ENCODE measurements at regions not wholly inside any gene's neighbourhood (a gene's known extent, or its start where the extent isn't known, plus 50 kb on each side); places are given as distances from the start of the nearest gene placed in this dataset.

GRCh38 chr4:37023996-37024395 is 220.5 kb upstream of the NWD2 start:
- Histone ChIP-seq H3K4me3 (no peak overlapping the region), H3K27me3 (no peaks in the 10 kb centered on the region), H3K36me3 (no peaks in the 10 kb centered on the region), H3K9me3 (peaks cover 0 to 7% (median 0%) of the 10 kb centered on the region in 3 donors), H3K4me1 (no peaks in the 10 kb centered on the region), H3K27ac (no peak overlapping the region)
- ATAC-seq, result no peak
- TF ChIP-seq CTCF (IDR thresholded peaks at IDR 0.05) (no peak), POLR2AphosphoS5 (IDR thresholded peaks at IDR 0.05) (no peak), POLR2A (IDR thresholded peaks at IDR 0.05) (no peak), EP300 (IDR thresholded peaks at IDR 0.05) (no peak)

- no peaks in the 10 kb centered on the region for H3K36me3 ChIP-seq
- WGBS, 2 donors (ENCODE audit: low coverage in 1 of 2), result 53 to 66% methylated on average over 3 of the region's 3 CpGs
- H3K27me3 ChIP-seq, result no peaks in the 10 kb centered on the region
- H3K9me3 ChIP-seq, result no peaks in the 10 kb centered on the region
- no peaks in the 10 kb centered on the region for H3K4me1 ChIP-seq
- no peak overlapping the region for H3K27ac ChIP-seq
- H3K4me3 ChIP-seq, result no peak overlapping the region
- no peak for TF ChIP-seq EP300 (IDR thresholded peaks at IDR 0.05)
- TF ChIP-seq POLR2A (IDR thresholded peaks at IDR 0.05), result no peak
- no peak for TF ChIP-seq CTCF (IDR thresholded peaks at IDR 0.05)
- no peak for TF ChIP-seq POLR2AphosphoS5 (IDR thresholded peaks at IDR 0.05)
- no peak for ATAC-seq
These were observed 203.7 kb upstream of the NWD2 start for GRCh38 chr4:37040816-37041215.

GRCh38 chr4:37043342-37043741 is 201.2 kb upstream of the NWD2 start:
- Histone ChIP-seq H3K27me3 (no peaks in the 10 kb centered on the region), H3K9me3 (no peaks in the 10 kb centered on the region), H3K4me3 (no peak overlapping the region), H3K4me1 (no peaks in the 10 kb centered on the region), H3K36me3 (no peaks in the 10 kb centered on the region), H3K27ac (no peak overlapping the region)
- ATAC-seq, result no peak
- TF ChIP-seq POLR2A (IDR thresholded peaks at IDR 0.05), result no peak
- TF ChIP-seq EP300 (IDR thresholded peaks at IDR 0.05), result no peak
- no peak for TF ChIP-seq POLR2AphosphoS5 (IDR thresholded peaks at IDR 0.05)
- TF ChIP-seq CTCF (IDR thresholded peaks at IDR 0.05), result no peak
- 92 to 95% methylated on average over 2 of the region's 2 CpGs for WGBS, 2 donors (ENCODE audit: low coverage in 1 of 2)

GRCh38 chr4:37051111-37051510 is 193.4 kb upstream of the NWD2 start:
- Histone ChIP-seq H3K4me1 (no peaks in the 10 kb centered on the region), H3K27ac (no peak overlapping the region), H3K27me3 (no peaks in the 10 kb centered on the region), H3K36me3 (no peaks in the 10 kb centered on the region), H3K9me3 (no peaks in the 10 kb centered on the region), H3K4me3 (no peak overlapping the region)
- TF ChIP-seq CTCF (IDR thresholded peaks at IDR 0.05) (no peak), EP300 (IDR thresholded peaks at IDR 0.05) (no peak), POLR2AphosphoS5 (IDR thresholded peaks at IDR 0.05) (no peak), POLR2A (IDR thresholded peaks at IDR 0.05) (no peak)
- 80 to 94% methylated on average over 1 of the region's 1 CpG for WGBS, 2 donors (ENCODE audit: low coverage in 1 of 2)
- no peak for ATAC-seq

- no peaks in the 10 kb centered on the region for H3K36me3 ChIP-seq
- H3K4me3 ChIP-seq, result no peak overlapping the region
- H3K27ac ChIP-seq, result no peak overlapping the region
- no peaks in the 10 kb centered on the region for H3K27me3 ChIP-seq
- no peaks in the 10 kb centered on the region for H3K4me1 ChIP-seq
- 0 to 9% methylated on average over 2 of the region's 2 CpGs for WGBS, 2 donors (ENCODE audit: low coverage in 1 of 2)
- TF ChIP-seq CTCF (IDR thresholded peaks at IDR 0.05) (no peak), POLR2AphosphoS5 (IDR thresholded peaks at IDR 0.05) (no peak), EP300 (IDR thresholded peaks at IDR 0.05) (no peak), POLR2A (IDR thresholded peaks at IDR 0.05) (no peak)
- no peaks in the 10 kb centered on the region for H3K9me3 ChIP-seq
- no peak for ATAC-seq
These were observed 192.7 kb upstream of the NWD2 start for GRCh38 chr4:37051866-37052265.
